ENCODE measurements at regions not wholly inside any gene's neighbourhood (a gene's known extent, or its start where the extent isn't known, plus 50 kb on each side); places are given as distances from the start of the nearest gene placed in this dataset.
"Not testable (repeated sequence)": the region's sequence is repeated elsewhere in the genome, so short reads cannot be mapped to it uniquely, and the experiment has no call there.

DNA sequence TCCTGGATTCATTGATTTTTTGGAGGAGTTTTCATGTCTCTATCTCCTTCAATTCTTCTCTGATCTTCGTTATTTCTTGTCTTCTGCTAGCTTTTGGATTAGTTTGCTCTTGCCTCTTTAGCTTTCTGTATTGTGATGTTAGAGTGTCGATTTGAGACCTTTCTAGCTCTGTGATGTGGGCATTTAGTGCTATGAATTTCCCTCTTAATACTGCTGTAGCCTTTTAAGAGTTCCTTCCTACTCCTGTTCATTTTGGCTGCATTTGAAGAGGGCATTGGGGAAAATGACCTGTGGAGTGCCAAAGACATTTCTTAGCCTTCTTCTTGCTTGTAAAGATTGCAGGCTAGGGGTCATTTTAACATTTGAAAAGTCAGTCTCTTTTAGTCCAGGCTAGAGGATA is 463.8 kb upstream of the GCFC2 start:
- ATAC-seq = no peak
- TF ChIP-seq RARB (CRISPR knock-in tag; IDR thresholded peaks at IDR 0.05) (no peak), ZNF70 (CRISPR knock-in tag; IDR thresholded peaks at IDR 0.05) (no peak), GLIS3 (CRISPR knock-in tag; IDR thresholded peaks at IDR 0.05) (no peak), TCF4 (CRISPR knock-in tag; IDR thresholded peaks at IDR 0.05; ENCODE audit: borderline replicate concordance) (no peak), CSDC2 (CRISPR knock-in tag; IDR thresholded peaks at IDR 0.05) (no peak), ARNTL (CRISPR knock-in tag; IDR thresholded peaks at IDR 0.05; ENCODE audit: borderline replicate concordance, low read depth) (no peak), PPARA (CRISPR knock-in tag; IDR thresholded peaks at IDR 0.05; ENCODE audit: borderline replicate concordance) (no peak), CREB5 (CRISPR knock-in tag; IDR thresholded peaks at IDR 0.05; ENCODE audit: low read depth) (no peak), TOX (CRISPR knock-in tag; IDR thresholded peaks at IDR 0.05; ENCODE audit: borderline replicate concordance) (no peak), ZFP3 (CRISPR knock-in tag; IDR thresholded peaks at IDR 0.05) (no peak)

- not testable (repeated sequence) for ATAC-seq
Measured at GRCh38 chr2:76173206-76173605, 462.5 kb upstream of the GCFC2 start.

DNA sequence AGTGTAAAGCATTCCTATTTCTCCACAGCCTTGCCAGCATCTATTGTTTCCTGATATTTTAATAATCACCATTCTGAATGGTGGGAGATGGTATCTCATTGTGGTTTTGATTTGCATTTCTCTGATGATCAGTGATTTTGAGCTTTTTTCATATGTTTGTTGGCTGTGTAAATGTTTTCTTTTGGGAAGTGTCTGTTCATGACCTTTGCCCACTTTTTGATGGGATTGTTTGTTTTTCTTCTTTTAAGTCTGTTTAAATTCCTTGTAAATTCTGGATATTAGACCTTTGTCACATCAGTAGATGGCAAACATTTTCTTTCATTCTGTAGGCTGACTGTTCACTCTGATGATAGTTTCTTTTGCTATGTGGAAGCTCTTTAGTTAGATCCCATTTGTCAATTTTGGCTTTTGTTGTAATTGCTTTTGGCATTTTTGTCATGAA is 461.5 kb upstream of the GCFC2 start:
- ATAC-seq = not testable (repeated sequence)

DNA sequence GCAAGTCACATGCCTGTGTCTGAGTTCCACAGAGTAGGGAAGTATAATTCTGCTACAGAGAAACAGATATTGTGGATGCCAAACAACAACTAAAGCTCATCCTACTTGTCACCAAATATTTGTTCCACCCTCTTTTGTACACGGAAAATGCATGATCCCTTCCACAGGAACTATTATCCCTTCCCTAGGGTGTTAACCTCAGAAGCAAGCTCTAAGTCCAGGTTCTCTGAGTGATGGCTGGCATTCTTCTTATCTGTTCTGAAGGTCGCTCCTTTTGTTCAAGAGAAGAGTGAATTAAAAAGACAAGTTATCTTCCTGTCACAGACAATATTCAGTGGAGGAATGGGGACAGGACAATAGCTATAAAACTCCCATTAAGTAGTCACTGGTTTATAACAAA is 460.1 kb upstream of the GCFC2 start:
- TF ChIP-seq ZFP3 (CRISPR knock-in tag; IDR thresholded peaks at IDR 0.05) (no peak), ESRRG (CRISPR knock-in tag; IDR thresholded peaks at IDR 0.05) (no peak), ZNF565 (CRISPR knock-in tag; conservative IDR thresholded peaks at IDR 0.05; ENCODE audit: low read depth) (no peak), ZFP30 (CRISPR knock-in tag; IDR thresholded peaks at IDR 0.05) (no peak), ZC3H10 (CRISPR knock-in tag; IDR thresholded peaks at IDR 0.05) (no peak), ZNF8 (CRISPR knock-in tag; IDR thresholded peaks at IDR 0.05) (no peak), TOX (CRISPR knock-in tag; IDR thresholded peaks at IDR 0.05; ENCODE audit: borderline replicate concordance) (no peak), OSR1 (CRISPR knock-in tag; IDR thresholded peaks at IDR 0.05) (no peak), GLIS3 (CRISPR knock-in tag; IDR thresholded peaks at IDR 0.05) (no peak), CREB5 (CRISPR knock-in tag; IDR thresholded peaks at IDR 0.05; ENCODE audit: low read depth) (no peak), SNAI2 (CRISPR knock-in tag; IDR thresholded peaks at IDR 0.05) (no peak), CSDC2 (CRISPR knock-in tag; IDR thresholded peaks at IDR 0.05) (no peak), BACH2 (CRISPR knock-in tag; IDR thresholded peaks at IDR 0.05; ENCODE audit: borderline replicate concordance) (no peak), ISL1 (CRISPR knock-in tag; IDR thresholded peaks at IDR 0.05) (no peak), TCF4 (CRISPR knock-in tag; IDR thresholded peaks at IDR 0.05; ENCODE audit: borderline replicate concordance) (no peak)
- TF ChIP-seq, protein P1, sequence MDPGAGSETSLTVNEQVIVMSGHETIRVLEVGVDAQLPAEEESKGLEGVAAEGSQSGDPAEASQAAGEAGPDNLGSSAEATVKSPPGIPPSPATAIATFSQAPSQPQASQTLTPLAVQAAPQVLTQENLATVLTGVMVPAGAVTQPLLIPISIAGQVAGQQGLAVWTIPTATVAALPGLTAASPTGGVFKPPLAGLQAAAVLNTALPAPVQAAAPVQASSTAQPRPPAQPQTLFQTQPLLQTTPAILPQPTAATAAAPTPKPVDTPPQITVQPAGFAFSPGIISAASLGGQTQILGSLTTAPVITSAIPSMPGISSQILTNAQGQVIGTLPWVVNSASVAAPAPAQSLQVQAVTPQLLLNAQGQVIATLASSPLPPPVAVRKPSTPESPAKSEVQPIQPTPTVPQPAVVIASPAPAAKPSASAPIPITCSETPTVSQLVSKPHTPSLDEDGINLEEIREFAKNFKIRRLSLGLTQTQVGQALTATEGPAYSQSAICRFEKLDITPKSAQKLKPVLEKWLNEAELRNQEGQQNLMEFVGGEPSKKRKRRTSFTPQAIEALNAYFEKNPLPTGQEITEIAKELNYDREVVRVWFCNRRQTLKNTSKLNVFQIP (CRISPR knock-in tag; IDR thresholded peaks at IDR 0.05; ENCODE audit: borderline replicate concordance, low read depth) = no peak
- TF ChIP-seq, protein P2, sequence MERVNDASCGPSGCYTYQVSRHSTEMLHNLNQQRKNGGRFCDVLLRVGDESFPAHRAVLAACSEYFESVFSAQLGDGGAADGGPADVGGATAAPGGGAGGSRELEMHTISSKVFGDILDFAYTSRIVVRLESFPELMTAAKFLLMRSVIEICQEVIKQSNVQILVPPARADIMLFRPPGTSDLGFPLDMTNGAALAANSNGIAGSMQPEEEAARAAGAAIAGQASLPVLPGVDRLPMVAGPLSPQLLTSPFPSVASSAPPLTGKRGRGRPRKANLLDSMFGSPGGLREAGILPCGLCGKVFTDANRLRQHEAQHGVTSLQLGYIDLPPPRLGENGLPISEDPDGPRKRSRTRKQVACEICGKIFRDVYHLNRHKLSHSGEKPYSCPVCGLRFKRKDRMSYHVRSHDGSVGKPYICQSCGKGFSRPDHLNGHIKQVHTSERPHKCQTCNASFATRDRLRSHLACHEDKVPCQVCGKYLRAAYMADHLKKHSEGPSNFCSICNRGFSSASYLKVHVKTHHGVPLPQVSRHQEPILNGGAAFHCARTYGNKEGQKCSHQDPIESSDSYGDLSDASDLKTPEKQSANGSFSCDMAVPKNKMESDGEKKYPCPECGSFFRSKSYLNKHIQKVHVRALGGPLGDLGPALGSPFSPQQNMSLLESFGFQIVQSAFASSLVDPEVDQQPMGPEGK (CRISPR knock-in tag; IDR thresholded peaks at IDR 0.05; ENCODE audit: borderline replicate concordance) = no peak
- TF ChIP-seq, protein P3, sequence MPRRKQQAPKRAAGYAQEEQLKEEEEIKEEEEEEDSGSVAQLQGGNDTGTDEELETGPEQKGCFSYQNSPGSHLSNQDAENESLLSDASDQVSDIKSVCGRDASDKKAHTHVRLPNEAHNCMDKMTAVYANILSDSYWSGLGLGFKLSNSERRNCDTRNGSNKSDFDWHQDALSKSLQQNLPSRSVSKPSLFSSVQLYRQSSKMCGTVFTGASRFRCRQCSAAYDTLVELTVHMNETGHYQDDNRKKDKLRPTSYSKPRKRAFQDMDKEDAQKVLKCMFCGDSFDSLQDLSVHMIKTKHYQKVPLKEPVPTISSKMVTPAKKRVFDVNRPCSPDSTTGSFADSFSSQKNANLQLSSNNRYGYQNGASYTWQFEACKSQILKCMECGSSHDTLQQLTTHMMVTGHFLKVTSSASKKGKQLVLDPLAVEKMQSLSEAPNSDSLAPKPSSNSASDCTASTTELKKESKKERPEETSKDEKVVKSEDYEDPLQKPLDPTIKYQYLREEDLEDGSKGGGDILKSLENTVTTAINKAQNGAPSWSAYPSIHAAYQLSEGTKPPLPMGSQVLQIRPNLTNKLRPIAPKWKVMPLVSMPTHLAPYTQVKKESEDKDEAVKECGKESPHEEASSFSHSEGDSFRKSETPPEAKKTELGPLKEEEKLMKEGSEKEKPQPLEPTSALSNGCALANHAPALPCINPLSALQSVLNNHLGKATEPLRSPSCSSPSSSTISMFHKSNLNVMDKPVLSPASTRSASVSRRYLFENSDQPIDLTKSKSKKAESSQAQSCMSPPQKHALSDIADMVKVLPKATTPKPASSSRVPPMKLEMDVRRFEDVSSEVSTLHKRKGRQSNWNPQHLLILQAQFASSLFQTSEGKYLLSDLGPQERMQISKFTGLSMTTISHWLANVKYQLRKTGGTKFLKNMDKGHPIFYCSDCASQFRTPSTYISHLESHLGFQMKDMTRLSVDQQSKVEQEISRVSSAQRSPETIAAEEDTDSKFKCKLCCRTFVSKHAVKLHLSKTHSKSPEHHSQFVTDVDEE (CRISPR knock-in tag; IDR thresholded peaks at IDR 0.05) = no peak
- no peak for ATAC-seq

All from SK-N-SH treated with all-trans-retinoic acid at 6 μM for 48 hours (cell line).